GM23338 (cell line): ENCODE measurements at regions not wholly inside any gene's neighbourhood (a gene's known extent, or its start where the extent isn't known, plus 50 kb on each side); places are given as distances from the start of the nearest gene placed in this dataset.

Source experiments
- ATAC-seq: fragments of 200-7000 bp; cut with Tn5 transposase; 3 replicates; pipeline ENCODE4 v1.9.1; 2020
- DNase-seq: peaks from one replicate; pipeline ENCODE4 v3.0.0-alpha.2; 2015; ENCODE audit warnings: low spot score
- H2AFZ ChIP-seq: fragments of 200-600 bp; sonication (generic); 2 replicates; pipeline ENCODE4 v1.8.0; 2016; ENCODE audit warnings: antibody characterized with exemption, mild to moderate bottlenecking, moderate library complexity
- H3F3A ChIP-seq: fragments of 200-600 bp; sonication (generic); replicated peaks from 2 replicates; pipeline ENCODE4 v1.8.0; 2017; ENCODE audit warnings: antibody characterized with exemption, mixed run types, low read depth
- H3K27ac ChIP-seq: fragments of 200-600 bp; sonication (generic); 2 replicates; pipeline ENCODE4 v1.6.1; 2016; ENCODE audit warnings: low read depth
- H3K27me3 ChIP-seq: fragments of 200-600 bp; sonication (generic); 2 replicates; pipeline ENCODE4 v1.8.0; 2016; ENCODE audit warnings: mild to moderate bottlenecking, mixed run types, moderate library complexity; ENCODE audit not compliant: insufficient read depth
- H3K36me3 ChIP-seq: fragments of 200-600 bp; sonication (generic); 2 replicates; pipeline ENCODE4 v1.8.0; 2016; ENCODE audit warnings: mild to moderate bottlenecking; ENCODE audit not compliant: insufficient read depth
- H3K4me1 ChIP-seq: fragments of 200-600 bp; sonication (generic); 2 replicates; pipeline ENCODE4 v1.8.0; 2016; ENCODE audit warnings: mild to moderate bottlenecking, moderate library complexity; ENCODE audit not compliant: insufficient read depth
- H3K4me2 ChIP-seq: fragments of 200-600 bp; sonication (generic); 2 replicates; pipeline ENCODE4 v1.7.1; 2017; ENCODE audit warnings: mixed run types
- H3K4me3 ChIP-seq: fragments of 200-600 bp; sonication (generic); 2 replicates; pipeline ENCODE4 v1.6.1; 2016; ENCODE audit warnings: mixed run types
- H3K79me2 ChIP-seq: fragments of 200-600 bp; sonication (generic); replicated peaks from 2 replicates; pipeline ENCODE4 v1.8.0; 2017; ENCODE audit warnings: mild to moderate bottlenecking; ENCODE audit not compliant: insufficient read depth
- H3K9me2 ChIP-seq: fragments of 200-600 bp; sonication (generic); 2 replicates; pipeline ENCODE4 v1.8.0; 2017; ENCODE audit not compliant: insufficient read depth
- H4K20me1 ChIP-seq: fragments of 200-600 bp; sonication (generic); replicated peaks from 2 replicates; pipeline ENCODE4 v1.8.0; 2017; ENCODE audit warnings: mild to moderate bottlenecking; ENCODE audit not compliant: insufficient read depth
- H3K27ac Mint-ChIP-seq: 2 replicates; pipeline ENCODE4 v1.8.0; 2020; ENCODE audit warnings: inconsistent platforms, mild to moderate bottlenecking, moderate library complexity, mixed read lengths
- H3K27me3 Mint-ChIP-seq: 3 replicates; pipeline ENCODE4 v1.8.0; 2022; ENCODE audit warnings: low read depth, mild to moderate bottlenecking, moderate library complexity, mixed read lengths, inconsistent platforms; ENCODE audit not compliant: insufficient read depth, poor library complexity
- H3K36me3 Mint-ChIP-seq: 3 replicates; pipeline ENCODE4 v1.8.0; 2021; ENCODE audit warnings: low read depth, mild to moderate bottlenecking, inconsistent platforms, moderate library complexity, mixed read lengths
- H3K4me1 Mint-ChIP-seq: 3 replicates; pipeline ENCODE4 v1.8.0; 2020; ENCODE audit warnings: mild to moderate bottlenecking, inconsistent platforms, mixed read lengths
- H3K4me3 Mint-ChIP-seq: 3 replicates; pipeline ENCODE4 v1.8.0; 2021; ENCODE audit warnings: moderate library complexity, mild to moderate bottlenecking, inconsistent platforms, mixed read lengths
- H3K9me3 Mint-ChIP-seq: 3 replicates; pipeline ENCODE4 v1.8.0; 2020; ENCODE audit warnings: moderate library complexity, mild to moderate bottlenecking, inconsistent platforms, mixed read lengths
- CTCF ChIP-seq, 2 experiments: fragments of 200-600 bp in 1 of 2; sonication (generic) in 1 of 2; conservative IDR thresholded peaks; 2 replicates each; pipeline versions ENCODE4 v1.5.1 to v1.6.1; 2016 to 2017; ENCODE audit warnings: antibody characterized with exemption in 2 of 2, low read depth in 2 of 2, mild to moderate bottlenecking in 2 of 2, moderate library complexity in 1 of 2
- ETS1 ChIP-seq: IDR thresholded peaks from 2 replicates; pipeline ENCODE4 v1.6.1; 2016; ENCODE audit warnings: antibody characterized with exemption
- EZH2 ChIP-seq: fragments of 200-600 bp; sonication (generic); IDR thresholded peaks from one replicate; pipeline ENCODE4 v1.8.0; 2017; ENCODE audit warnings: antibody characterized with exemption, mild to moderate bottlenecking, low read depth; ENCODE audit not compliant: unreplicated experiment
- NANOG ChIP-seq: IDR thresholded peaks from 2 replicates; pipeline ENCODE4 v1.6.1; 2016; ENCODE audit warnings: antibody characterized with exemption, borderline replicate concordance
- POLR2AphosphoS5 ChIP-seq: IDR thresholded peaks from 2 replicates; pipeline ENCODE4 v1.6.1; 2016; ENCODE audit warnings: antibody characterized with exemption, low read depth
- REST ChIP-seq: IDR thresholded peaks from one replicate; pipeline ENCODE4 v1.6.1; 2018; ENCODE audit warnings: antibody characterized with exemption; ENCODE audit not compliant: unreplicated experiment
- STAT1 ChIP-seq: IDR thresholded peaks from one replicate; pipeline ENCODE4 v1.6.1; 2016; ENCODE audit warnings: antibody characterized with exemption; ENCODE audit not compliant: unreplicated experiment
- ZNF114 ChIP-seq: fragments of 250-450 bp; sonication (Bioruptor Pico); IDR thresholded peaks from 2 replicates; pipeline ENCODE4 v1.5.0; 2020; ENCODE audit warnings: mild to moderate bottlenecking, moderate library complexity
- ZNF331 ChIP-seq: fragments of 250-450 bp; sonication (Bioruptor Pico); IDR thresholded peaks from 2 replicates; pipeline ENCODE4 v1.5.0; 2020; ENCODE audit warnings: low read depth, mild to moderate bottlenecking, moderate library complexity

- no peak overlapping the region for H3K4me3 Mint-ChIP-seq
- TF ChIP-seq REST, result no peak
- TF ChIP-seq CTCF (conservative IDR thresholded peaks at IDR 0.05; ENCODE audit: low read depth in 2 of 2), result no peak
- no peak for TF ChIP-seq POLR2AphosphoS5
- no peak for TF ChIP-seq ZNF331 (CRISPR knock-in tag)
- TF ChIP-seq ETS1, result no peak
- no peak for TF ChIP-seq ZNF114
- TF ChIP-seq NANOG, result no peak
- H4K20me1 ChIP-seq, result no peaks in the 10 kb centered on the region
- H2AFZ ChIP-seq, result peak overlapping the region; percentile 81; the same call in 1 of the 2 replicates
- H3K4me1 ChIP-seq, result peaks cover 14% of the 10 kb centered on the region
- H3K4me3 ChIP-seq, result no peak overlapping the region
- H3K27ac ChIP-seq, result no peak overlapping the region
- peaks cover under 1% of the 10 kb centered on the region for H3K27me3 Mint-ChIP-seq
- no peaks in the 10 kb centered on the region for H3K36me3 Mint-ChIP-seq
- H3K79me2 ChIP-seq, result no peaks in the 10 kb centered on the region
- no peak for DNase-seq
- no peak overlapping the region for H3K4me2 ChIP-seq
- peaks cover 12% of the 10 kb centered on the region; the same call in 2 of the 3 replicates for H3K4me1 Mint-ChIP-seq
- H3K9me3 Mint-ChIP-seq, result no peaks in the 10 kb centered on the region
- H3K27me3 ChIP-seq, result no peaks in the 10 kb centered on the region
- ATAC-seq, result no peak
- H3F3A ChIP-seq, result no peaks in the 10 kb centered on the region
- peaks cover 2% of the 10 kb centered on the region; the same call in 1 of the 2 replicates for H3K9me2 ChIP-seq
- H3K27ac Mint-ChIP-seq, result 0 out of 2 replicates have a peak overlapping the region, but pooled peaks have one; percentile 8
- no peaks in the 10 kb centered on the region for H3K36me3 ChIP-seq
Measured at GRCh38 chr5:24831989-24832388, 187.2 kb upstream of the CDH10 start.

GRCh38 chr5:24823625-24824024 is 178.8 kb upstream of the CDH10 start:
- DNase-seq, result no peak
- Mint-ChIP-seq H3K4me1 (no peaks in the 10 kb centered on the region), H3K9me3 (no peaks in the 10 kb centered on the region), H3K27me3 (peaks cover 2% of the 10 kb centered on the region), H3K4me3 (no peak overlapping the region), H3K36me3 (no peaks in the 10 kb centered on the region), H3K27ac (no peak overlapping the region)
- Histone ChIP-seq H3K36me3 (no peaks in the 10 kb centered on the region), H3K27me3 (no peaks in the 10 kb centered on the region), H3K9me2 (no peaks in the 10 kb centered on the region; the same call in 1 of the 2 replicates), H3K27ac (no peak overlapping the region), H3F3A (no peaks in the 10 kb centered on the region), H3K4me1 (no peaks in the 10 kb centered on the region), H2AFZ (no peak overlapping the region), H4K20me1 (no peaks in the 10 kb centered on the region), H3K4me2 (no peak overlapping the region), H3K4me3 (no peak overlapping the region), H3K79me2 (no peaks in the 10 kb centered on the region)
- no peak for ATAC-seq
- TF ChIP-seq CTCF (conservative IDR thresholded peaks at IDR 0.05; ENCODE audit: low read depth in 2 of 2) (no peak), POLR2AphosphoS5 (no peak), STAT1 (no peak), EZH2 (no peak)
